ENCODE measurements at regions not wholly inside any gene's neighbourhood (a gene's known extent, or its start where the extent isn't known, plus 50 kb on each side); places are given as distances from the start of the nearest gene placed in this dataset.

- TF ChIP-seq POLR2AphosphoS5 (IDR thresholded peaks at IDR 0.05; ENCODE audit: borderline replicate concordance, low read depth, low read length) (no peak), EZH2 (IDR thresholded peaks at IDR 0.05) (no peak), FOXP2 (optimal IDR thresholded peaks at IDR 0.05; ENCODE audit: control extremely low read depth, extremely low read length, insufficient read depth) (no peak)
Observed at GRCh38 chr12:114152066-114152465, 185.9 kb upstream of the RBM19 start.

All from SK-N-MC (cell line).